ENCODE measurements at regions not wholly inside any gene's neighbourhood (a gene's known extent, or its start where the extent isn't known, plus 50 kb on each side); places are given as distances from the start of the nearest gene placed in this dataset.

GRCh38 chr2:61721382-61721781, 132.5 kb downstream of the FAM161A start:
- DNase-seq, result no peak

GRCh38 chr2:61720911-61721310, 132.9 kb downstream of the FAM161A start:
- no peak for DNase-seq

- DNase-seq, result no peak
Measured at GRCh38 chr2:61718965-61719364, 134.9 kb downstream of the FAM161A start.

GRCh38 chr2:61715506-61715905, 138.4 kb downstream of the FAM161A start:
- DNase-seq, result no peak

GRCh38 chr2:61714210-61714609, 139.7 kb downstream of the FAM161A start:
- DNase-seq, result no peak

- no peak for DNase-seq
Measured at GRCh38 chr2:61713457-61713856, 140.4 kb downstream of the FAM161A start.

- DNase-seq, result no peak
Measured at GRCh38 chr2:61712060-61712459, 141.8 kb downstream of the FAM161A start.

GRCh38 chr2:61710711-61711110, 143.1 kb downstream of the FAM161A start:
- no peak for DNase-seq

- DNase-seq, result no peak
Measured at GRCh38 chr2:61707984-61708852, 145.6 kb downstream of the FAM161A start.

- no peak for DNase-seq
Measured at GRCh38 chr2:61705625-61706024, 148.2 kb downstream of the FAM161A start.

- DNase-seq, result no peak
Measured at GRCh38 chr2:61704364-61704763, 149.5 kb downstream of the FAM161A start.

GRCh38 chr2:61702088-61702467, 151.8 kb downstream of the FAM161A start:
- no peak for DNase-seq

GRCh38 chr2:61700464-61700863, 153.4 kb downstream of the FAM161A start:
- no peak for DNase-seq

GRCh38 chr2:61694312-61695274, 156.4 kb upstream of the XPO1 start:
- DNase-seq, result peak; percentile 80

GRCh38 chr2:61693744-61694143, 155.6 kb upstream of the XPO1 start:
- no peak for DNase-seq

- DNase-seq, result no peak
Measured at GRCh38 chr2:61690078-61690596, 152.0 kb upstream of the XPO1 start.

GRCh38 chr2:61689568-61689967, 151.4 kb upstream of the XPO1 start:
- no peak for DNase-seq

- no peak for DNase-seq
Measured at GRCh38 chr2:61688369-61689334, 150.5 kb upstream of the XPO1 start.

- DNase-seq, result no peak
Measured at GRCh38 chr2:61679096-61679495, 140.9 kb upstream of the XPO1 start.

GRCh38 chr2:61677942-61678341, 139.8 kb upstream of the XPO1 start:
- DNase-seq, result no peak

- DNase-seq, result no peak
Measured at GRCh38 chr2:61677306-61677705, 139.2 kb upstream of the XPO1 start.

- no peak for DNase-seq
Measured at GRCh38 chr2:61675204-61675603, 137.0 kb upstream of the XPO1 start.
